ENCODE measurements at regions not wholly inside any gene's neighbourhood (a gene's known extent, or its start where the extent isn't known, plus 50 kb on each side); places are given as distances from the start of the nearest gene placed in this dataset.

DNA sequence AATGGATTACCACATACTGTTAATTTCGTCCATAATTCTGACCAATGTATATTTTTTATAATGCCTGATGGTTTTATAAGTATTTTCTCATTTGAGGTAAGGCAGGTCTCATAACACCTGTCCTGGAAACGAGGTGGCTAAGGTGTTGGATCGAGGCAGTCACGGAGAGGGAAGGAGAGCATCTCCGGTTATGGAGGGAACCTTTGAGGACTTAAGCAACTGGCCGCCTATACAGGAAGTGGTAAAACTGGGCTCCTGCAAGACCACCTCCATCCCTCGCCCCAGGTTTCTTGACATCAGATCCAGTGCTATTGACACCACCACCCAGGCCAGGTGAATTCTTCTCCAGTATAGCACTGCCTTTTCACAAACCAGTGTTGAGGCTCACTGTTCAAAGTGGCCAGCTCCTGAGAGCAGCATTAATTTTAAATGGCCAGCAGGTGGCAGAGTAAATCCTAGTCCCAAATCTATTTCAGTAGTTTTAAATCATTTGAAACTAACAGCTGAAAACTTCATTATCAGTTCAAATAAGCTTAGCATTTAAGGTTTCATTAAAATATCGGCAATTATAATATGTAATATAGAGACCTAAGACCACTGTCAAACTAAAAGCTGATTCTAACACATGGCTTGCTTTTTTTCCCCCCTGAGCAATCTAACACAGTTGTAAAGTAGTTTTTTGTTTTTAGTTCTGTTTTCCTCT lies 100.8 kb downstream of the PPM1A start:
- peak; percentile 16 for DNase-seq (ENCODE audit: low read depth)
- Histone ChIP-seq H3K36me3 (ENCODE audit: control insufficient read depth, insufficient read depth, low read length) (no peaks in the 10 kb centered on the region), H3K27me3 (ENCODE audit: control insufficient read depth, insufficient read depth, low read length) (no peaks in the 10 kb centered on the region), H3K4me3 (ENCODE audit: low read depth, low read length) (no peak overlapping the region)
- TF ChIP-seq, protein P1, sequence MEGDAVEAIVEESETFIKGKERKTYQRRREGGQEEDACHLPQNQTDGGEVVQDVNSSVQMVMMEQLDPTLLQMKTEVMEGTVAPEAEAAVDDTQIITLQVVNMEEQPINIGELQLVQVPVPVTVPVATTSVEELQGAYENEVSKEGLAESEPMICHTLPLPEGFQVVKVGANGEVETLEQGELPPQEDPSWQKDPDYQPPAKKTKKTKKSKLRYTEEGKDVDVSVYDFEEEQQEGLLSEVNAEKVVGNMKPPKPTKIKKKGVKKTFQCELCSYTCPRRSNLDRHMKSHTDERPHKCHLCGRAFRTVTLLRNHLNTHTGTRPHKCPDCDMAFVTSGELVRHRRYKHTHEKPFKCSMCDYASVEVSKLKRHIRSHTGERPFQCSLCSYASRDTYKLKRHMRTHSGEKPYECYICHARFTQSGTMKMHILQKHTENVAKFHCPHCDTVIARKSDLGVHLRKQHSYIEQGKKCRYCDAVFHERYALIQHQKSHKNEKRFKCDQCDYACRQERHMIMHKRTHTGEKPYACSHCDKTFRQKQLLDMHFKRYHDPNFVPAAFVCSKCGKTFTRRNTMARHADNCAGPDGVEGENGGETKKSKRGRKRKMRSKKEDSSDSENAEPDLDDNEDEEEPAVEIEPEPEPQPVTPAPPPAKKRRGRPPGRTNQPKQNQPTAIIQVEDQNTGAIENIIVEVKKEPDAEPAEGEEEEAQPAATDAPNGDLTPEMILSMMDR (IDR thresholded peaks at IDR 0.05; ENCODE audit: insufficient read depth, low read length, poor library complexity, severe bottlenecking), result peak; percentile 48

DNA sequence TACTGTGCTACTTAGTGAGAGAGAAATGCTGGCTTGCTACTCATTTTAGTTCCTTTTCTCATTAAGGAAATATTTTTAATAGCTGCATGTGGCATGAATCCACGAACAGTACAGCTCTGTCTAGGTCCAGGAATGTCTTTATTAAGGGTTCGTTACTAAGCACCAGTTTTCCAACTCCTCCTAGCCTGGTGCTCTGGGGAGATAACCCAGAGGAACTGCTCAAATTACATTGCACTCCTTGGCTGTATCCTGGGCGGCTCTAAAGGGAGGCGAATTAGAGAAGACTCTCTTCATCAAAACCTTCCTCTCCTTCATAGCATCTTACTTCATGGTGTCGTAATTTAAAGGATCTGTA lies 101.3 kb downstream of the PPM1A start:
- Histone ChIP-seq H3K27me3 (ENCODE audit: control insufficient read depth, insufficient read depth, low read length) (no peaks in the 10 kb centered on the region), H3K4me3 (ENCODE audit: low read depth, low read length) (no peak overlapping the region), H3K36me3 (ENCODE audit: control insufficient read depth, insufficient read depth, low read length) (no peaks in the 10 kb centered on the region)
- DNase-seq (ENCODE audit: low read depth), result no peak
- TF ChIP-seq, protein P1 (IDR thresholded peaks at IDR 0.05; ENCODE audit: insufficient read depth, low read length, poor library complexity, severe bottlenecking), result no peak

DNA sequence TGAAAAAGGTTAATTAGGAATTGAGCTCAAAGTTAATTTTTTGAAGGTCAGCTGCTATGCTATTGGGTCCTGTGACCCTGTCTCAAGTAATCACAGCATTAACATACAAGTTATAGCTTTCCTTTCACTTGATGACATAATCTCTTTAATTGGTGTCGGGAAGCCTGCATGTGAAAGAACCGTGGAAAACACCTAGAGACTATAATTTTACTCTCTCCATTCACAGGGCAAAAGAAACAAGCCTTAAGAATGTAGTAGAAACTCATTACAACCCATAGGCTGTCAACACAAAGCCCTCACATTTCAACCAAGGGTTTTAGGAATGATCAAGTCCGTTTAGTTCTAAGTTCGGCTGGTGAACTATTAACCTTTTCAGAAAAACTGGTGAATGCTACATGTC lies 104.4 kb downstream of the PPM1A start:
- Histone ChIP-seq H3K36me3 (ENCODE audit: control insufficient read depth, insufficient read depth, low read length) (no peaks in the 10 kb centered on the region), H3K27me3 (ENCODE audit: control insufficient read depth, insufficient read depth, low read length) (no peaks in the 10 kb centered on the region), H3K4me3 (ENCODE audit: low read depth, low read length) (no peak overlapping the region)
- DNase-seq (ENCODE audit: low read depth), result no peak
- TF ChIP-seq, protein P1 (IDR thresholded peaks at IDR 0.05; ENCODE audit: insufficient read depth, low read length, poor library complexity, severe bottlenecking), result no peak

DNA sequence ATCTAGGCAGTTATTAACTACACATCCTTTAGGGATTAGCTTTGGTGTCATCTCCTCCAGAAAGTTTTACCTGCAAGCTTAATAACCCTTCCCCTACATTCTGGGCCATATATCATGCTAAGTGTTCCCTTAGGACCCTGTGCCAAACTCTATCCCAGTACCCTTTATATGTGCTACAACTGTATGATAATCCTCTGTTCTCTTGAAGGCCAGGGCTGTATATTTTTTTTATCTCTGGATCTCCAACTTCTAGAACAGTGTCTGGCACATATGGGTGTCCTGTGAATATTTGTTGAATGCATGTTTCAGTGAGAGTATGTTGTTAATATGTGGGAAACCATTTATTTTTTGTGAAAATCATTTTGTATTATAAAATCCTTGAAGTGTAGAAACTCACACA lies 106.7 kb downstream of the PPM1A start:
- Histone ChIP-seq H3K4me3 (ENCODE audit: low read depth, low read length) (no peak overlapping the region), H3K36me3 (ENCODE audit: control insufficient read depth, insufficient read depth, low read length) (no peaks in the 10 kb centered on the region), H3K27me3 (ENCODE audit: control insufficient read depth, insufficient read depth, low read length) (no peaks in the 10 kb centered on the region)
- TF ChIP-seq, protein P1 (IDR thresholded peaks at IDR 0.05; ENCODE audit: insufficient read depth, low read length, poor library complexity, severe bottlenecking), result no peak
- DNase-seq (ENCODE audit: low read depth), result no peak

DNA sequence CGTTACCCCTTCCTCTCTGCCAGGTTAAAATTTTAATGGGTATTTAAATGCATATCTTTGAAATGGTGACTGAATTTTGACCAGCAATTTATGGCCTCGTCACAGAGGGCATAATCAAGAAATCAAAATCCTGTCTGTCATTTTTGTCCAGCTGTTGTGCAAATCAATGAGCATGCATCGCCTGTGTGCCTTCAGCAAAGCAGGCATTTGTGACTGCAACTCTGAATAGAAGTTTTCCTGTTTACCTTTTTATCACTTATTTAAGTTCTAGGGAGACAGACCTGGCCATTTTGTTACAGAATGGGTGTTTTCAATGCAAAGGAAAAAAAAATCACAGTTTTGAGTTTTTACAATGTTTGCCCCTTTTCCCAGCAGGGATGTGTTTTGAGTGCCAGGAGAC lies 107.4 kb downstream of the PPM1A start:
- TF ChIP-seq, protein P1 (IDR thresholded peaks at IDR 0.05; ENCODE audit: insufficient read depth, low read length, poor library complexity, severe bottlenecking), result no peak
- no peak for DNase-seq (ENCODE audit: low read depth)
- Histone ChIP-seq H3K27me3 (ENCODE audit: control insufficient read depth, insufficient read depth, low read length) (no peaks in the 10 kb centered on the region), H3K4me3 (ENCODE audit: low read depth, low read length) (no peak overlapping the region), H3K36me3 (ENCODE audit: control insufficient read depth, insufficient read depth, low read length) (no peaks in the 10 kb centered on the region)

DNA sequence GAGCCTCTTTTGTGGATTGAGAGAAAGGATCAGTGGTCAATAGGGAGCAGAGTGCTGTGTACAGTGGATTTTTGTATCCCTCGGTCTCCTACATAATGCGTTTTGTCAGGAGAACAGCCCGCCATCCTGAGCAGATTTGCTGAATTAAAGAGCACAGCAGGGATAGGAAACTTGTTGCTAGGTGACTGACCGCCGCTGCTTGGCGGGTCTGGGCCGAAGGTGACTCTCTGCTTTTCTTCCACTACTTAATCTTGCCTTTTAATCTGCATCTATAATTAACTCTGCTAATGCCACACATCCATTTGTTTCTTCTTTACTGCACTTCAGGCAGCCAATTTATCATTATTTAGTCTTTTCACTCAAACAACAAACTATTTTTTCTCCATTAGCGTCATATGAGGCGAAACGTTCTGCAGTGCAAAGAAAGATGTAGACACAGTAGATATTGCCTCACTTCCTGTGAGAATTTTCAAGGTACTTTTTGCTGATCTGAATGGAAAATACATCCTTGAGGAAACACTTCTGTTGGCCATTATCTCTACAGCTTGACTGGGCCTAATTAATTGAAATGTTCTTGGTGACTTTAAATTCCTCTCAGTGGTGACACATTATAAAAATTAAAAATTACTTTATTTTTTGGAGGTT lies 108.0 kb downstream of the PPM1A start:
- H3K36me3 ChIP-seq (ENCODE audit: control insufficient read depth, insufficient read depth, low read length), result no peaks in the 10 kb centered on the region
- TF ChIP-seq, protein P1 (IDR thresholded peaks at IDR 0.05; ENCODE audit: insufficient read depth, low read length, poor library complexity, severe bottlenecking), result no peak
- no peak for DNase-seq (ENCODE audit: low read depth)
- H3K27me3 ChIP-seq (ENCODE audit: control insufficient read depth, insufficient read depth, low read length), result no peaks in the 10 kb centered on the region
- H3K4me3 ChIP-seq (ENCODE audit: low read depth, low read length), result no peak overlapping the region
